Panc1 (cell line): ENCODE measurements at regions not wholly inside any gene's neighbourhood (a gene's known extent, or its start where the extent isn't known, plus 50 kb on each side); places are given as distances from the start of the nearest gene placed in this dataset.

Source experiments
- ATAC-seq: fragments of 200-7000 bp; cut with Tn5 transposase; 2 replicates; pipeline ENCODE4 v1.9.1; 2020; ENCODE audit warnings: mild to moderate bottlenecking, moderate library complexity
- BruUV-seq: library from RNA; stranded (reverse); fragments of 400-500 nt; replicated peaks from 2 replicates; lab custom pipeline; 2021; lab: Mats Ljungman, UMichigan
- CTCF ChIA-PET: fragments of 300-600 bp; sonication (Branson Sonifier 250); formaldehyde crosslinking; loops from one replicate; lab custom pipeline; 2022; ENCODE audit warnings: antibody characterized with exemption; lab: Charles Lee
- POLR2A ChIA-PET: fragments of 300-600 bp; sonication (Branson Sonifier 250); formaldehyde crosslinking; loops from one replicate; lab custom pipeline; 2022; ENCODE audit warnings: antibody characterized with exemption; lab: Charles Lee
- DNase-seq: peaks from one replicate; pipeline ENCODE4 v3.0.0-alpha.2; 2010; ENCODE audit warnings: low read depth, low spot score
- H3K27ac ChIP-seq: 2 replicates; pipeline ENCODE4 v1.5.1; 2011; ENCODE audit warnings: mild to moderate bottlenecking, low read length, inconsistent platforms
- H3K27me3 ChIP-seq: fragments of 200-500 bp; sonication (Bioruptor generic); 2 replicates; pipeline ENCODE4 v1.6.0; 2014; ENCODE audit warnings: low read length, inconsistent platforms; ENCODE audit not compliant: control insufficient read depth, insufficient read depth
- H3K36me3 ChIP-seq: fragments of 200-500 bp; sonication (Bioruptor generic); 2 replicates; pipeline ENCODE4 v1.5.1; 2014; ENCODE audit warnings: inconsistent platforms, mild to moderate bottlenecking, low read length, moderate library complexity; ENCODE audit not compliant: control insufficient read depth, insufficient read depth
- H3K4me1 ChIP-seq: 2 replicates; pipeline ENCODE4 v1.5.1; 2011; ENCODE audit warnings: inconsistent platforms, mild to moderate bottlenecking, low read length, moderate library complexity; ENCODE audit not compliant: control insufficient read depth, insufficient read depth
- H3K4me3 ChIP-seq, 2 experiments: 2 replicates each; pipeline ENCODE4 v1.5.1; 2011 to 2012; ENCODE audit warnings: low read depth in 2 of 2, low read length in 2 of 2, mild to moderate bottlenecking in 2 of 2, inconsistent platforms in 1 of 2, moderate library complexity in 1 of 2
- H3K9me3 ChIP-seq: fragments of 200-500 bp; sonication (Bioruptor generic); 2 replicates; pipeline ENCODE4 v1.5.1; 2014; ENCODE audit warnings: low read depth, mild to moderate bottlenecking, inconsistent platforms, low read length, moderate library complexity; ENCODE audit not compliant: control insufficient read depth, insufficient read depth
- POLR2AphosphoS5 ChIP-seq: IDR thresholded peaks from 2 replicates; pipeline ENCODE4 v1.6.1; 2012; ENCODE audit warnings: mild to moderate bottlenecking, low read depth, low read length, moderate library complexity
- SIN3A ChIP-seq: IDR thresholded peaks from 2 replicates; pipeline ENCODE4 v1.6.1; 2012; ENCODE audit warnings: low read depth, mild to moderate bottlenecking, low read length, moderate library complexity, borderline replicate concordance; ENCODE audit not compliant: insufficient read depth
- TCF7L2 ChIP-seq: IDR thresholded peaks from 2 replicates; pipeline ENCODE4 v1.6.1; 2011; ENCODE audit warnings: mild to moderate bottlenecking, low read depth, low read length, inconsistent platforms
- in situ Hi-C: cut with HindIII; loops from 2 replicates; pipeline ENCODE4 v1.10.0; 2016; ENCODE audit warnings: low sequenced_read_pairs, low pct_unique_long_range_greater_than_20kb
- intact Hi-C: fragments of 100-400 bp; cut with micrococcal nuclease; formaldehyde crosslinking; loops from one replicate; pipeline ENCODE4 v1.10.0; 2022; ENCODE audit not compliant: unreplicated experiment
- TF ChIP-seq, protein P1 (sequence below): fragments of 450-650 bp; IDR thresholded peaks from 2 replicates; pipeline ENCODE4 v1.5.1; 2017; ENCODE audit warnings: mild to moderate bottlenecking
- TF ChIP-seq, protein P2 (sequence below), 2 experiments: IDR thresholded peaks; 2 replicates each; pipeline ENCODE4 v1.6.1; 2011 to 2012; ENCODE audit warnings: low read depth in 2 of 2, control low read depth in 1 of 2, low read length in 1 of 2, mild to moderate bottlenecking in 1 of 2, moderate library complexity in 1 of 2; ENCODE audit not compliant: insufficient read depth in 1 of 2

DNA sequence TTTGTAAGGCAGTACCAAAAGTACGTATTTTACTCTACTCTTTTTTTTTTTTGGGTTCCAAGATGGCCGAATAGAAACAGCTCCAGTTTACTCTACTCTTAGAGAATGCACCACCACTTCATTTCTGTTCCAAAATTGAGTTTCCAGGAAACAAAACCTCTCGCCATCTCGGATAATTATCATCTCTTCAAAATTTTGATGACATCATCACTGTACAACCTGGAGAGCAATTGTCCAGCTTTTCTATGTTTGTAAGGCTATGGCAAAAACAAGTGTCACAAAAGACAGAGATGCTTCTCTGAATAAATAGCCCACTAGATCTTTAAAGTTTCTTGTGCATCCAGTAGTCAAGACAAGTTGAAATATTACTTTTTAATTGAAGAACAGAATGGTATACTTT, 1631.9 kb upstream of the CDH6 start:
- DNase-seq (no peak), ATAC-seq (no peak)
- H3K27ac ChIP-seq = no peak overlapping the region
- TF ChIP-seq SIN3A = no peak
- no peak for TF ChIP-seq POLR2AphosphoS5
- no peak for TF ChIP-seq TCF7L2
- TF ChIP-seq, protein P1, sequence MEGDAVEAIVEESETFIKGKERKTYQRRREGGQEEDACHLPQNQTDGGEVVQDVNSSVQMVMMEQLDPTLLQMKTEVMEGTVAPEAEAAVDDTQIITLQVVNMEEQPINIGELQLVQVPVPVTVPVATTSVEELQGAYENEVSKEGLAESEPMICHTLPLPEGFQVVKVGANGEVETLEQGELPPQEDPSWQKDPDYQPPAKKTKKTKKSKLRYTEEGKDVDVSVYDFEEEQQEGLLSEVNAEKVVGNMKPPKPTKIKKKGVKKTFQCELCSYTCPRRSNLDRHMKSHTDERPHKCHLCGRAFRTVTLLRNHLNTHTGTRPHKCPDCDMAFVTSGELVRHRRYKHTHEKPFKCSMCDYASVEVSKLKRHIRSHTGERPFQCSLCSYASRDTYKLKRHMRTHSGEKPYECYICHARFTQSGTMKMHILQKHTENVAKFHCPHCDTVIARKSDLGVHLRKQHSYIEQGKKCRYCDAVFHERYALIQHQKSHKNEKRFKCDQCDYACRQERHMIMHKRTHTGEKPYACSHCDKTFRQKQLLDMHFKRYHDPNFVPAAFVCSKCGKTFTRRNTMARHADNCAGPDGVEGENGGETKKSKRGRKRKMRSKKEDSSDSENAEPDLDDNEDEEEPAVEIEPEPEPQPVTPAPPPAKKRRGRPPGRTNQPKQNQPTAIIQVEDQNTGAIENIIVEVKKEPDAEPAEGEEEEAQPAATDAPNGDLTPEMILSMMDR = no peak
- TF ChIP-seq, protein P2, sequence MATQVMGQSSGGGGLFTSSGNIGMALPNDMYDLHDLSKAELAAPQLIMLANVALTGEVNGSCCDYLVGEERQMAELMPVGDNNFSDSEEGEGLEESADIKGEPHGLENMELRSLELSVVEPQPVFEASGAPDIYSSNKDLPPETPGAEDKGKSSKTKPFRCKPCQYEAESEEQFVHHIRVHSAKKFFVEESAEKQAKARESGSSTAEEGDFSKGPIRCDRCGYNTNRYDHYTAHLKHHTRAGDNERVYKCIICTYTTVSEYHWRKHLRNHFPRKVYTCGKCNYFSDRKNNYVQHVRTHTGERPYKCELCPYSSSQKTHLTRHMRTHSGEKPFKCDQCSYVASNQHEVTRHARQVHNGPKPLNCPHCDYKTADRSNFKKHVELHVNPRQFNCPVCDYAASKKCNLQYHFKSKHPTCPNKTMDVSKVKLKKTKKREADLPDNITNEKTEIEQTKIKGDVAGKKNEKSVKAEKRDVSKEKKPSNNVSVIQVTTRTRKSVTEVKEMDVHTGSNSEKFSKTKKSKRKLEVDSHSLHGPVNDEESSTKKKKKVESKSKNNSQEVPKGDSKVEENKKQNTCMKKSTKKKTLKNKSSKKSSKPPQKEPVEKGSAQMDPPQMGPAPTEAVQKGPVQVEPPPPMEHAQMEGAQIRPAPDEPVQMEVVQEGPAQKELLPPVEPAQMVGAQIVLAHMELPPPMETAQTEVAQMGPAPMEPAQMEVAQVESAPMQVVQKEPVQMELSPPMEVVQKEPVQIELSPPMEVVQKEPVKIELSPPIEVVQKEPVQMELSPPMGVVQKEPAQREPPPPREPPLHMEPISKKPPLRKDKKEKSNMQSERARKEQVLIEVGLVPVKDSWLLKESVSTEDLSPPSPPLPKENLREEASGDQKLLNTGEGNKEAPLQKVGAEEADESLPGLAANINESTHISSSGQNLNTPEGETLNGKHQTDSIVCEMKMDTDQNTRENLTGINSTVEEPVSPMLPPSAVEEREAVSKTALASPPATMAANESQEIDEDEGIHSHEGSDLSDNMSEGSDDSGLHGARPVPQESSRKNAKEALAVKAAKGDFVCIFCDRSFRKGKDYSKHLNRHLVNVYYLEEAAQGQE (IDR thresholded peaks at IDR 0.05; ENCODE audit: insufficient read depth in 1 of 2, low read depth in 2 of 2, low read length in 1 of 2) = no peak
- in situ Hi-C loops = no loop called here
- no peak overlapping the region for H3K4me3 ChIP-seq
- H3K36me3 ChIP-seq = no peaks in the 10 kb centered on the region
- POLR2A ChIA-PET = no interaction called here
- no peaks in the 10 kb centered on the region for H3K4me1 ChIP-seq
- H3K9me3 ChIP-seq = no peaks in the 10 kb centered on the region
- intact Hi-C loops = no loop called here
- CTCF ChIA-PET = no interaction called here
- BruUV-seq = no TSS peak
- H3K27me3 ChIP-seq = no peaks in the 10 kb centered on the region

DNA sequence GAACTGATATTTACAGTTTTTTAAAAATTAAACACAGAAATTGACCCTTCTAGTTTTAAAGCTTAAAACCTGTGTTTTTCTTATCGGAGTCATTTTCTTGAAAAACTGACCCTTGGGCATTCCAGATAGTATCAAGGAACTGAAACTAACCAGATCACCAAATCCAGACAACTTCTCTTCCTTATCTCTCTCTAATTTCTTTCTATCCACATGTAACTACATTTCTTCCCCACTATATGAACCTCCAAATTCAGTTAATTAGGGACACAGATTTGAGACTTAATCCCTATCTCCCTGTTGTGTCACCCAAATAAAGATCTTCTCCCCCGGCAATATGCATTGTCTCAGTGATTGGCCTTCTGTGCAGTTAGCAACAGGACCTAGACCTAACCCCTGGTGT, 1643.0 kb upstream of the CDH6 start:
- BruUV-seq = no TSS peak
- no peak for TF ChIP-seq SIN3A
- TF ChIP-seq, protein P2 (IDR thresholded peaks at IDR 0.05; ENCODE audit: insufficient read depth in 1 of 2, low read depth in 2 of 2, low read length in 1 of 2) = no peak
- TF ChIP-seq TCF7L2 = no peak
- TF ChIP-seq POLR2AphosphoS5 = no peak
- TF ChIP-seq, protein P1 = no peak
- Histone ChIP-seq H3K27me3 (no peaks in the 10 kb centered on the region), H3K4me3 (no peak overlapping the region), H3K9me3 (peaks cover 3% of the 10 kb centered on the region; the same call in 1 of the 2 replicates), H3K4me1 (no peaks in the 10 kb centered on the region), H3K27ac (no peak overlapping the region), H3K36me3 (no peaks in the 10 kb centered on the region)
- CTCF ChIA-PET = no interaction called here
- POLR2A ChIA-PET = no interaction called here
- intact Hi-C loops (no loop called here), in situ Hi-C loops (no loop called here)
- no peak for DNase-seq
- ATAC-seq = no peak
